Kidney epithelial cell (primary cell): ENCODE measurements at regions not wholly inside any gene's neighbourhood (a gene's known extent, or its start where the extent isn't known, plus 50 kb on each side); places are given as distances from the start of the nearest gene placed in this dataset.

Experiments
- DNase-seq: peaks from one replicate; pipeline ENCODE4 v3.0.0-alpha.2; 2010; ENCODE audit warnings: low read depth
- H3K27me3 ChIP-seq: 2 replicates; pipeline ENCODE4 v1.6.0; 2011; ENCODE audit warnings: low read length; ENCODE audit not compliant: control insufficient read depth, insufficient read depth
- H3K36me3 ChIP-seq: 2 replicates; pipeline ENCODE4 v1.5.1; 2011; ENCODE audit warnings: low read length; ENCODE audit not compliant: control insufficient read depth, insufficient read depth
- H3K4me3 ChIP-seq: 2 replicates; pipeline ENCODE4 v1.5.1; 2011; ENCODE audit warnings: low read depth, mild to moderate bottlenecking, control low read depth, low read length
- CTCF ChIP-seq: IDR thresholded peaks from 2 replicates; pipeline ENCODE4 v1.5.1; 2011; ENCODE audit warnings: mild to moderate bottlenecking, moderate library complexity, low read length, control low read depth, inconsistent platforms; ENCODE audit not compliant: insufficient read depth, poor library complexity, severe bottlenecking

GRCh38 chr10:21212348-21212747 lies 313.1 kb downstream of the SKIDA1 start:
- DNase-seq, result no peak
- H3K27me3 ChIP-seq, result no peaks in the 10 kb centered on the region
- TF ChIP-seq CTCF, result no peak
- no peak overlapping the region for H3K4me3 ChIP-seq
- no peaks in the 10 kb centered on the region for H3K36me3 ChIP-seq

GRCh38 chr10:21209495-21209894 lies 312.4 kb upstream of the NEBL start:
- H3K27me3 ChIP-seq, result no peaks in the 10 kb centered on the region
- TF ChIP-seq CTCF, result no peak
- no peaks in the 10 kb centered on the region for H3K36me3 ChIP-seq
- no peak for DNase-seq
- H3K4me3 ChIP-seq, result no peak overlapping the region

DNA sequence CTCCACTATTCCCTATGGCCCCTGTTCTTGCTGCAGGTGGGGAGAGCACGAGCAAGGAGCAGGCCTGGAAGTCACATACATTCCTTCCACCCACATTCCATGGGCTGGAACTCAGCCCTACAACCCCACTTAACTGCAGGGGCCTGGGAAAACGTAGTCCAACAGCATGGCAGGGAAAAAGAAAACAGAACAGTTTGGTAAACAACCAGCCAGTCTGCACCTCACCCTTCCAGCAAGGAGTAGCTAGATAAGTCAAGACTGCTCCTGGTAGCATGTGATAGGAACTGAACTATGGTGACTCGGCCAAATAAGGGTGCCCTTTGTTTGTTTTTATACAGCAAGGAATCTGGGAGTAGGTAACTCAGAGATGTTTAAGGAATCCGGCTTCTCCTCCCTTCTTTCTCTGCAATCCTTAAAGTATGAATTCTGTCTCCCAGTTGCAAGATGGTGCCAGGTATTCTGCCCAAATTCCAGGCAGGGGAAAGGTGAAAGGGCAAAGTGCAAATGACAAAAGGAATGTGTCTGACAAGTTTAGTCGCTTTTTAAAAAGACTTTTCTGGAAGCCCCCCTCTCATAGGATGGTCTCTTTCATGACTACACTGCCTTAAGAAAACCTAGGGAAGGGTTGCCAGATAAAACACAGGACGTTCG lies 311.7 kb upstream of the NEBL start:
- Histone ChIP-seq H3K36me3 (no peaks in the 10 kb centered on the region), H3K4me3 (no peak overlapping the region), H3K27me3 (no peaks in the 10 kb centered on the region)
- TF ChIP-seq CTCF, result no peak
- no peak for DNase-seq

GRCh38 chr10:21207852-21208646 lies 310.9 kb upstream of the NEBL start:
- no peak for TF ChIP-seq CTCF
- H3K36me3 ChIP-seq, result no peaks in the 10 kb centered on the region
- no peaks in the 10 kb centered on the region for H3K27me3 ChIP-seq
- no peak for DNase-seq
- H3K4me3 ChIP-seq, result no peak overlapping the region

GRCh38 chr10:21205328-21205727 lies 308.2 kb upstream of the NEBL start:
- Histone ChIP-seq H3K36me3 (no peaks in the 10 kb centered on the region), H3K27me3 (no peaks in the 10 kb centered on the region), H3K4me3 (no peak overlapping the region)
- no peak for DNase-seq
- TF ChIP-seq CTCF, result no peak
